ENCODE measurements at regions not wholly inside any gene's neighbourhood (a gene's known extent, or its start where the extent isn't known, plus 50 kb on each side); places are given as distances from the start of the nearest gene placed in this dataset.
A peak's percentile ranks its signal among the peaks of the same experiment; 100 is the strongest.
"Not testable (repeated sequence)": the region's sequence is repeated elsewhere in the genome, so short reads cannot be mapped to it uniquely, and the experiment has no call there.

GRCh38 chr1:146413911-146414310, 185.1 kb upstream of the NOTCH2NLA start:
- H3K4me1 ChIP-seq = not testable (repeated sequence)

GRCh38 chr1:146411923-146412322, 183.1 kb upstream of the NOTCH2NLA start:
- H3K36me3 ChIP-seq (replicated peaks); H3K4me1 ChIP-seq; in situ Hi-C loops (cut with MboI; ENCODE audit: low sequenced_read_pairs); H3K9me3 ChIP-seq; H3K4me3 ChIP-seq; DNase-seq (ENCODE audit: low spot score in 2 of 2); H3K27me3 ChIP-seq (ENCODE audit: low read depth): not testable (repeated sequence)

More at GRCh38 chr1:146413911-146414310, 185.1 kb upstream of the NOTCH2NLA start:
- H3K27me3 ChIP-seq (ENCODE audit: low read depth); in situ Hi-C loops (cut with MboI; ENCODE audit: low sequenced_read_pairs); H3K36me3 ChIP-seq (replicated peaks); DNase-seq (ENCODE audit: low spot score in 2 of 2); H3K4me3 ChIP-seq; H3K9me3 ChIP-seq: not testable (repeated sequence)

- H3K4me3 ChIP-seq; in situ Hi-C loops (cut with MboI; ENCODE audit: low sequenced_read_pairs); DNase-seq (ENCODE audit: low spot score in 2 of 2); H3K36me3 ChIP-seq (replicated peaks); H3K4me1 ChIP-seq; H3K9me3 ChIP-seq; H3K27me3 ChIP-seq (ENCODE audit: low read depth): not testable (repeated sequence)
Measured at GRCh38 chr1:146409817-146410441, 181.1 kb upstream of the NOTCH2NLA start.

- in situ Hi-C loops (cut with MboI; ENCODE audit: low sequenced_read_pairs); DNase-seq (ENCODE audit: low spot score in 2 of 2); H3K4me1 ChIP-seq; H3K4me3 ChIP-seq; H3K36me3 ChIP-seq (replicated peaks); H3K9me3 ChIP-seq; H3K27me3 ChIP-seq (ENCODE audit: low read depth): not testable (repeated sequence)
Measured at GRCh38 chr1:146409116-146409801, 180.4 kb upstream of the NOTCH2NLA start.

- H3K9me3 ChIP-seq; in situ Hi-C loops (cut with MboI; ENCODE audit: low sequenced_read_pairs); DNase-seq (ENCODE audit: low spot score in 2 of 2); H3K4me1 ChIP-seq; H3K36me3 ChIP-seq (replicated peaks); H3K27me3 ChIP-seq (ENCODE audit: low read depth); H3K4me3 ChIP-seq: not testable (repeated sequence)
Measured at GRCh38 chr1:146401281-146401825, 172.5 kb upstream of the NOTCH2NLA start.

- in situ Hi-C loops (cut with MboI; ENCODE audit: low sequenced_read_pairs); H3K27me3 ChIP-seq (ENCODE audit: low read depth); H3K9me3 ChIP-seq; H3K4me1 ChIP-seq; DNase-seq (ENCODE audit: low spot score in 2 of 2); H3K36me3 ChIP-seq (replicated peaks); H3K4me3 ChIP-seq: not testable (repeated sequence)
Measured at GRCh38 chr1:146400173-146401121, 171.6 kb upstream of the NOTCH2NLA start.

- in situ Hi-C loops (cut with MboI; ENCODE audit: low sequenced_read_pairs); H3K27me3 ChIP-seq (ENCODE audit: low read depth); DNase-seq (ENCODE audit: low spot score in 2 of 2): not testable (repeated sequence)
Measured at GRCh38 chr1:146399225-146399624, 170.4 kb upstream of the NOTCH2NLA start.

GRCh38 chr1:146396801-146397200, 168.0 kb upstream of the NOTCH2NLA start:
- H3K4me3 ChIP-seq; H3K36me3 ChIP-seq (replicated peaks); H3K9me3 ChIP-seq; in situ Hi-C loops (cut with MboI; ENCODE audit: low sequenced_read_pairs); H3K4me1 ChIP-seq; DNase-seq (ENCODE audit: low spot score in 2 of 2); H3K27me3 ChIP-seq (ENCODE audit: low read depth): not testable (repeated sequence)

More at GRCh38 chr1:146399225-146399624, 170.4 kb upstream of the NOTCH2NLA start:
- H3K9me3 ChIP-seq; H3K36me3 ChIP-seq (replicated peaks); H3K4me1 ChIP-seq; H3K4me3 ChIP-seq: not testable (repeated sequence)

GRCh38 chr1:146396242-146396641, 167.4 kb upstream of the NOTCH2NLA start:
- H3K4me1 ChIP-seq; H3K36me3 ChIP-seq (replicated peaks); H3K27me3 ChIP-seq (ENCODE audit: low read depth); DNase-seq (ENCODE audit: low spot score in 2 of 2); H3K4me3 ChIP-seq; H3K9me3 ChIP-seq; in situ Hi-C loops (cut with MboI; ENCODE audit: low sequenced_read_pairs): not testable (repeated sequence)

GRCh38 chr1:146393796-146394195, 165.0 kb upstream of the NOTCH2NLA start:
- in situ Hi-C loops (cut with MboI; ENCODE audit: low sequenced_read_pairs); H3K9me3 ChIP-seq; DNase-seq (ENCODE audit: low spot score in 2 of 2); H3K4me3 ChIP-seq; H3K27me3 ChIP-seq (ENCODE audit: low read depth); H3K4me1 ChIP-seq; H3K36me3 ChIP-seq (replicated peaks): not testable (repeated sequence)

GRCh38 chr1:146393154-146393553, 164.3 kb upstream of the NOTCH2NLA start:
- DNase-seq (ENCODE audit: low spot score in 2 of 2); in situ Hi-C loops (cut with MboI; ENCODE audit: low sequenced_read_pairs); H3K27me3 ChIP-seq (ENCODE audit: low read depth); H3K36me3 ChIP-seq (replicated peaks); H3K4me3 ChIP-seq; H3K4me1 ChIP-seq; H3K9me3 ChIP-seq: not testable (repeated sequence)

- H3K4me3 ChIP-seq; H3K36me3 ChIP-seq (replicated peaks); DNase-seq (ENCODE audit: low spot score in 2 of 2); H3K4me1 ChIP-seq; H3K9me3 ChIP-seq; H3K27me3 ChIP-seq (ENCODE audit: low read depth); in situ Hi-C loops (cut with MboI; ENCODE audit: low sequenced_read_pairs): not testable (repeated sequence)
Measured at GRCh38 chr1:146389178-146389577, 160.4 kb upstream of the NOTCH2NLA start.

GRCh38 chr1:146387750-146388469, 159.1 kb upstream of the NOTCH2NLA start:
- H3K4me1 ChIP-seq; H3K4me3 ChIP-seq; in situ Hi-C loops (cut with MboI; ENCODE audit: low sequenced_read_pairs); H3K9me3 ChIP-seq; H3K27me3 ChIP-seq (ENCODE audit: low read depth); H3K36me3 ChIP-seq (replicated peaks): not testable (repeated sequence)
- peak; percentile 54 to 77 for DNase-seq (ENCODE audit: low spot score in 2 of 2)
